Stimulated activated naive B cell treated with anti-CD40 and anti-IgM and Interleukin-4, amounts not matched to agents 10 μg/mL and 1 μg/mL and 100 μg/mL, for 72 hours (primary cell): ENCODE measurements at regions not wholly inside any gene's neighbourhood (a gene's known extent, or its start where the extent isn't known, plus 50 kb on each side); places are given as distances from the start of the nearest gene placed in this dataset.

ENCODE experiments used
- ATAC-seq, 2 donors: fragments of 150-1000 bp; cut with Tn5 transposase; replicated peaks; 2 replicates each; pipeline ENCODE4 v1.10.0; 2021; ENCODE audit warnings: moderate library complexity in 1 of 2
- DNase-seq: peaks from one replicate; pipeline ENCODE4 v3.0.0; 2021
- H3K27ac Mint-ChIP-seq: one replicate; pipeline ENCODE4 v1.8.0; 2022; ENCODE audit warnings: mild to moderate bottlenecking, mixed read lengths
- H3K27me3 Mint-ChIP-seq, 2 donors: one replicate each; pipeline ENCODE4 v1.8.0; 2022; ENCODE audit warnings: mixed read lengths in 2 of 2
- H3K36me3 Mint-ChIP-seq, 2 donors: one replicate each; pipeline ENCODE4 v1.8.0; 2022; ENCODE audit warnings: mixed read lengths in 2 of 2, mild to moderate bottlenecking in 1 of 2
- H3K4me1 Mint-ChIP-seq, 2 donors: one replicate each; pipeline ENCODE4 v1.8.0; 2022; ENCODE audit warnings: mixed read lengths in 2 of 2, mild to moderate bottlenecking in 1 of 2
- H3K4me3 Mint-ChIP-seq, 2 donors: one replicate each; pipeline ENCODE4 v1.8.0; 2022; ENCODE audit warnings: mild to moderate bottlenecking in 2 of 2, mixed read lengths in 2 of 2, moderate library complexity in 1 of 2
- H3K9me3 Mint-ChIP-seq, 2 donors: one replicate each; pipeline ENCODE4 v1.8.0; 2022; ENCODE audit warnings: mixed read lengths in 2 of 2, mild to moderate bottlenecking in 1 of 2

- H3K36me3 Mint-ChIP-seq = no peaks in the 10 kb centered on the region
- no peaks in the 10 kb centered on the region for H3K9me3 Mint-ChIP-seq
- DNase-seq (no peak), ATAC-seq (no peak)
- no peak overlapping the region for H3K4me3 Mint-ChIP-seq
- H3K4me1 Mint-ChIP-seq = no peaks in the 10 kb centered on the region
- H3K27ac Mint-ChIP-seq = no peak overlapping the region
- no peaks in the 10 kb centered on the region for H3K27me3 Mint-ChIP-seq
Observed at GRCh38 chr1:81330521-81330920, 470.2 kb upstream of the ADGRL2 start.

GRCh38 chr1:81330111-81330510, 470.6 kb upstream of the ADGRL2 start:
- no peak overlapping the region for H3K27ac Mint-ChIP-seq
- H3K4me1 Mint-ChIP-seq = no peaks in the 10 kb centered on the region
- ATAC-seq (no peak), DNase-seq (no peak)
- H3K36me3 Mint-ChIP-seq = no peaks in the 10 kb centered on the region
- H3K27me3 Mint-ChIP-seq = no peaks in the 10 kb centered on the region
- H3K9me3 Mint-ChIP-seq = no peaks in the 10 kb centered on the region
- H3K4me3 Mint-ChIP-seq = no peak overlapping the region

- ATAC-seq = no peak
Observed at GRCh38 chr1:81329041-81329440, 471.7 kb upstream of the ADGRL2 start.

GRCh38 chr1:81327743-81328142, 473.0 kb upstream of the ADGRL2 start:
- Mint-ChIP-seq H3K4me3 (no peak overlapping the region), H3K4me1 (no peaks in the 10 kb centered on the region), H3K9me3 (no peaks in the 10 kb centered on the region), H3K27me3 (no peaks in the 10 kb centered on the region), H3K27ac (no peak overlapping the region), H3K36me3 (no peaks in the 10 kb centered on the region)
- no peak for DNase-seq
- ATAC-seq = no peak

More at GRCh38 chr1:81329041-81329440, 471.7 kb upstream of the ADGRL2 start:
- H3K9me3 Mint-ChIP-seq = no peaks in the 10 kb centered on the region
- no peaks in the 10 kb centered on the region for H3K36me3 Mint-ChIP-seq
- H3K4me3 Mint-ChIP-seq = no peak overlapping the region
- no peak for DNase-seq
- no peak overlapping the region for H3K27ac Mint-ChIP-seq
- no peaks in the 10 kb centered on the region for H3K4me1 Mint-ChIP-seq
- no peaks in the 10 kb centered on the region for H3K27me3 Mint-ChIP-seq

- ATAC-seq (no peak), DNase-seq (no peak)
- no peaks in the 10 kb centered on the region for H3K9me3 Mint-ChIP-seq
- H3K27ac Mint-ChIP-seq = no peak overlapping the region
- H3K4me1 Mint-ChIP-seq = no peaks in the 10 kb centered on the region
- no peak overlapping the region for H3K4me3 Mint-ChIP-seq
- H3K36me3 Mint-ChIP-seq = no peaks in the 10 kb centered on the region
- H3K27me3 Mint-ChIP-seq = no peaks in the 10 kb centered on the region
Observed at GRCh38 chr1:81327103-81327710, 473.5 kb upstream of the ADGRL2 start.

GRCh38 chr1:81326212-81326611, 474.5 kb upstream of the ADGRL2 start:
- Mint-ChIP-seq H3K27me3 (no peaks in the 10 kb centered on the region), H3K4me1 (no peaks in the 10 kb centered on the region), H3K9me3 (no peaks in the 10 kb centered on the region), H3K36me3 (no peaks in the 10 kb centered on the region), H3K27ac (no peak overlapping the region), H3K4me3 (no peak overlapping the region)
- no peak for ATAC-seq
- DNase-seq = no peak

- ATAC-seq = no peak
- no peaks in the 10 kb centered on the region for H3K9me3 Mint-ChIP-seq
- DNase-seq = no peak
- no peaks in the 10 kb centered on the region for H3K4me1 Mint-ChIP-seq
- no peaks in the 10 kb centered on the region for H3K36me3 Mint-ChIP-seq
- H3K27ac Mint-ChIP-seq = no peak overlapping the region
- no peak overlapping the region for H3K4me3 Mint-ChIP-seq
- H3K27me3 Mint-ChIP-seq = no peaks in the 10 kb centered on the region
Observed at GRCh38 chr1:81325397-81325796, 475.3 kb upstream of the ADGRL2 start.

- no peak overlapping the region for H3K27ac Mint-ChIP-seq
- ATAC-seq (no peak), DNase-seq (no peak)
- H3K36me3 Mint-ChIP-seq = no peaks in the 10 kb centered on the region
- H3K27me3 Mint-ChIP-seq = no peaks in the 10 kb centered on the region
- no peak overlapping the region for H3K4me3 Mint-ChIP-seq
- no peaks in the 10 kb centered on the region for H3K4me1 Mint-ChIP-seq
- no peaks in the 10 kb centered on the region for H3K9me3 Mint-ChIP-seq
Observed at GRCh38 chr1:81323862-81324261, 476.9 kb upstream of the ADGRL2 start.

- Mint-ChIP-seq H3K27ac (no peak overlapping the region), H3K27me3 (no peaks in the 10 kb centered on the region), H3K36me3 (no peaks in the 10 kb centered on the region), H3K9me3 (peaks cover 0 to 2% of the 10 kb centered on the region in 2 donors), H3K4me1 (no peaks in the 10 kb centered on the region), H3K4me3 (no peak overlapping the region)
- ATAC-seq = no peak
- DNase-seq = no peak
Observed at GRCh38 chr1:81317191-81317590, 483.5 kb upstream of the ADGRL2 start.

GRCh38 chr1:81314513-81315233, 486.1 kb upstream of the ADGRL2 start:
- Mint-ChIP-seq H3K27ac (no peak overlapping the region), H3K36me3 (no peaks in the 10 kb centered on the region), H3K27me3 (no peaks in the 10 kb centered on the region), H3K4me3 (no peak overlapping the region), H3K4me1 (no peaks in the 10 kb centered on the region), H3K9me3 (peaks cover 0 to 2% of the 10 kb centered on the region in 2 donors)
- ATAC-seq (no peak), DNase-seq (no peak)

- H3K4me3 Mint-ChIP-seq = no peak overlapping the region
- no peak overlapping the region for H3K27ac Mint-ChIP-seq
- DNase-seq (no peak), ATAC-seq (no peak)
- H3K9me3 Mint-ChIP-seq = peaks cover 0 to 2% of the 10 kb centered on the region in 2 donors
- H3K27me3 Mint-ChIP-seq = no peaks in the 10 kb centered on the region
- H3K36me3 Mint-ChIP-seq = no peaks in the 10 kb centered on the region
- no peaks in the 10 kb centered on the region for H3K4me1 Mint-ChIP-seq
Observed at GRCh38 chr1:81313289-81313688, 487.4 kb upstream of the ADGRL2 start.

- no peak overlapping the region for H3K4me3 Mint-ChIP-seq
- no peaks in the 10 kb centered on the region for H3K4me1 Mint-ChIP-seq
- H3K36me3 Mint-ChIP-seq = no peaks in the 10 kb centered on the region
- no peak overlapping the region for H3K27ac Mint-ChIP-seq
- ATAC-seq (no peak), DNase-seq (no peak)
- H3K9me3 Mint-ChIP-seq = peaks cover 0 to 2% of the 10 kb centered on the region in 2 donors
- no peaks in the 10 kb centered on the region for H3K27me3 Mint-ChIP-seq
Observed at GRCh38 chr1:81312272-81312754, 488.4 kb upstream of the ADGRL2 start.

- ATAC-seq (no peak), DNase-seq (no peak)
- H3K36me3 Mint-ChIP-seq = no peaks in the 10 kb centered on the region
- H3K4me1 Mint-ChIP-seq = no peaks in the 10 kb centered on the region
- H3K27me3 Mint-ChIP-seq = no peaks in the 10 kb centered on the region
- H3K27ac Mint-ChIP-seq = no peak overlapping the region
- no peaks in the 10 kb centered on the region for H3K9me3 Mint-ChIP-seq
- no peak overlapping the region for H3K4me3 Mint-ChIP-seq
Observed at GRCh38 chr1:81310250-81310649, 490.5 kb upstream of the ADGRL2 start.

- H3K27ac Mint-ChIP-seq = no peak overlapping the region
- H3K4me1 Mint-ChIP-seq = no peaks in the 10 kb centered on the region
- no peaks in the 10 kb centered on the region for H3K36me3 Mint-ChIP-seq
- H3K9me3 Mint-ChIP-seq = no peaks in the 10 kb centered on the region
- no peaks in the 10 kb centered on the region for H3K27me3 Mint-ChIP-seq
- H3K4me3 Mint-ChIP-seq = no peak overlapping the region
- ATAC-seq (no peak), DNase-seq (no peak)
Observed at GRCh38 chr1:81308191-81308590, 492.5 kb upstream of the ADGRL2 start.

GRCh38 chr1:81307786-81308185, 492.9 kb upstream of the ADGRL2 start:
- Mint-ChIP-seq H3K36me3 (no peaks in the 10 kb centered on the region), H3K9me3 (no peaks in the 10 kb centered on the region), H3K27ac (no peak overlapping the region), H3K4me3 (no peak overlapping the region), H3K27me3 (no peaks in the 10 kb centered on the region), H3K4me1 (no peaks in the 10 kb centered on the region)
- DNase-seq (no peak), ATAC-seq (no peak)
